HG03378 (cell line): ENCODE measurements at regions not wholly inside any gene's neighbourhood (a gene's known extent, or its start where the extent isn't known, plus 50 kb on each side); places are given as distances from the start of the nearest gene placed in this dataset.

Source experiments
- ATAC-seq: cut with Tn5 transposase; IDR thresholded peaks from one replicate; pipeline ENCODE4 v1.9.1; 2021; ENCODE audit warnings: mild to moderate bottlenecking, moderate library complexity; ENCODE audit not compliant: unreplicated experiment

DNA sequence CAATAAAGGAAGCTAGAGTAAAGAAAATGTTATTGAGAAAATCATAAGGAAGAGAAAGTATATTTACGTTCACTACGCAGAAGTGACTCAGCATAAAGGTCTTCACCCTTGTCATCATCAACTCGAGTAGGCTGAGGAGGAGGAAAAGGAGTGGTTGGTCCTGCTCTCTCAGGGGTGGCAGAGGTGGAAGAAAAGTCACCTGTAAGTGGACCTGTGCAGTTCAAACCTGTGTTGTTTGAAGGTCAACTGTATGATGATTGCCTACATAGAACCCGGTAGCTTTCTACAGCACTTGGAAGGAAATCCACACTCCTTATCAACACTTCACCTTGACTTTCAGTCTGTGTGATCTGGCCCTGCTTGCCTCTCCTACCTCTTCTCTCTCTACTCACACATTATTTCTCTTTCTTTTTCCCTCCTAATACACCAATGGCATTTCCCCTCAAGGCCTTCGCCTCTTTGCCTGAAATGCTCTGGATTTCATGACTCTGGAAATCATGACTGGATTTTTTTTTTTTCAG lies 109.3 kb upstream of the CPEB4 start:
- ATAC-seq: no peak

- ATAC-seq: no peak
These were observed 107.6 kb upstream of the CPEB4 start for GRCh38 chr5:173780235-173781234.

DNA sequence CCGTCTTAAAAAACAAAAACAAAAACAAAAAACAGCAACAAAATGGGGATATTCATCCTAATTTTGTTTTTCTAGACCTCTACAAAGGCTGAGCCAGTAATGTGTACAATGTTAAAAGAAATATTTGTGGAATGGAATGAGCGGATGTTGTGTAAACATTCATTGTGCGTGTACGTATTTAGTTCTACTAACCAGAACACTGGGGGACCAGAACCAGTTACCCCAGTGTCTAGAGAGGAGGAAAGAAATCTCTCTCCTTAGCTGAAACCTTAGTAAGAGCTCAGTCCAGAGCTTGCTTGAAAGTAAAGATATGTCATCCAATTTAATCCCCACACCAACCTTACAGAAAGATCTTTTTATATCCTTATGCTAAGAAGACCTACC lies 106.7 kb upstream of the CPEB4 start:
- no peak for ATAC-seq

GRCh38 chr5:173781816-173782670 lies 106.1 kb upstream of the CPEB4 start:
- ATAC-seq: peak; percentile 38

DNA sequence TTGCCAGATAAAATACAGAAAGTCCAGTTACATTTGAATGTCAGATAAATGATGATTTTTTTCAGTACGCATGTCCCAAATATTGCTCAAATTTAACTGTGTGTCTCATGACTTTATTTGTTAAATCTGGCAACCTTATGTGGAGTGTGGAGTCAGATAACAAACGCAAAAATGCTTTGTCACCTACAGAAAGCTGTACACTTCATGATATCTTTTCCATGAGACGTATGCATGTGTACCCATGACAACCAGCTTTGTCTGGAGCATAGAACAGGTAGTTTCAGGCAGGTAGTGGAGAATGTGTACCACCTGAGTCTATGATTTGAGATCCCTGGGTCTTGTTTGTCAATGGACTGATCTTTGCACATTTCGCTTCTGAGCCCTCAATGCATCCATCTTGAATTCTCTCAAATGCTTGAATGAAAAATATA lies 105.5 kb upstream of the CPEB4 start:
- ATAC-seq: no peak

DNA sequence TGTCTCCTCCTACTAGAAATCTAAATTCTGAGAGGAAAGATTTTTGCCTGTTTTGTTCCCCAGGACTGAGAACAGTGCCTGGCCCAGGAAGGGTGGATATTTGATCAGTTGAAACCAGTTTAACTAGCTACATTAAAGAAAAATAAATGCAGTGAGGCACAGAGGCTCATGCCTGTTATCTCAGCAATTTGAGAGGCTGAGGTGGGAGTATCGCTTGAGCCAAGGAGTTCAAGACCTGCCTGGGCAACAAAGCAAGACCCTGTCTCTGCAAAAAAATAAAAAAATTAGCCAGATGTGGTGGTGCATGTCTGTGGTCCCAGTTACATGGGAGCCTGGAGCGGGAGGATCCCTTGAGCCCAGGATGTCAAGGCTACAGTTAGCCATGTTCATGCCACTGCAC lies 104.8 kb upstream of the CPEB4 start:
- ATAC-seq: no peak

DNA sequence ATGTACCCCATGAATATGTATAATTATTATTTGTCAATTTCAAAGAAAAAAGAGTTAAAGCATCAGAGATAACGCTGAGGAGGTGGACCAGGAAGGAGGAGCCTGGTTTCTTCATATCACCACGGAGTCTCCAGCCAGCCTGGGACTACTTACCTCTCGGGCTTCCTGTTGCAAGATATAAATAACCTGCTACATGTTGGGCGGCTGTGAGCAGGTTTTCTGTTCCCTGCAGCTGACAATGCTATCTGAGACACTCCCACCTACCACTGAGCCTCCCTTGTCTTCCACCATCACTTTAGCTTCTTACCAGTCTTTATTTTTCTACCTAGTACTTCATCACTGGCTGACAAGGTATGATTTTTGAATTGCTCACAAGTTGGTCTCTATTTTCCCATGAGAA lies 102.7 kb upstream of the CPEB4 start:
- no peak for ATAC-seq

DNA sequence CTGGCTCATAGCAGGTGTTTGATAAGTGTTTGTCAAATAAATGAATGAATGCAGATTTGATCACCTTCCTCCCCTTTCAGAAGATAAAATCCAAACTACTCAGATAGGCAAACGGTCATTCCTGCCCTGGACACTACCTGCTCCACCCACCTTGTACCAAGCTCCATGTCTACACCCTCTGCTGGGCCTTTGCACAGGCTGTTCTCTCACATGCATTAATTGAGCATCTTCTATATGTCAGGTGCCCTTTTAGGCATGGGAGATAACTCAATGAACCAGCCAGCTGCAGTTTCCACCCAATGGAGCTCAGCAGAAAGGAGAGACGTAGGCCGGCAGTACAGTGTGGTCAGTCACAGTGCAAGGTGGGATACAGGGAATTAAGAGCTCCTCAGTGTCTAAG lies 102.3 kb upstream of the CPEB4 start:
- no peak for ATAC-seq

DNA sequence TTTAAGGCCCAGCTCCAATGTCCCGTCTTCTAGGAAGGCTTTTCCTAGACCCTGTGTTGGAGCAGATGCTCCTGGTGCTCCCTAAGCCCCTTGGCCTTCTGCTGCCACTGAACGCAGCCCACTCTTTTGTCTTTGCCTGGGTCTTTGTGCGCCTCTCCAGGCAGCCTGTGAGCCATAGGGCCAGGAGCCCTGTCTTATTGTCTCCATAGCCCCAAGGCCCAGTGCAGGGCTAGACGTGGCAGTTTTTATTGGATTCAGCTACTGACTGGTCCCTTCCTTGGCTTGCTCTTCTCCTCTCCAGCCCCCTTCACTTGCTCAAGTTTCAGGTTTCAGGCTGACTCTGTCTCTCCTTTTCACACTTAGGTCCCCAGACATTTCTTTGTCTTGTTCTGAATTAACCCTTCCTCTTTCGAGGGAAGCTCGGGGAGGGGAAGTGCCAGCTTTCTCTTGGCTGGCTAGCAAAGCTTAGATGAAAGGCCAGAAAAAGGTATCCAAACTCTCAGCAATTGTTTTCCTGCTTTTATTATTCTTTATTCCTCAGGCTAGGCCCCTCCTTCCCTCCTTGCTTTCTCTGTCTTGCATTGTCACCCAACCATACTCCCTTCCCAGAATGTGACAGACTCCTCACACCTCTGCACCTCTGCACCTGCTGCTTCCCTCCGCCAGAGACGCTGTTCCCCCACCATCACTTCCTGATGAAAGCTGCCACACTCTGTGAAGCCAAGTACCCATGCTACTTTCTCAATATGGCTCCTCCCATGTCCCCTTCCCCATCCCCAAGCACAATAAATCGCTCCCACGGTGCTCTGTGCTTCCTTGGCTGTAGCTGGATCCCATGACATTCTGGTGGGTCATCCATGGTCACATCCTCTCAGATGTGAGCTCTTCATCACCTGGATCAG lies 101.6 kb upstream of the CPEB4 start:
- peak; percentile 63 for ATAC-seq

GRCh38 chr5:173789031-173789920 lies 98.9 kb upstream of the CPEB4 start:
- no peak for ATAC-seq

- no peak for ATAC-seq
These were observed 97.9 kb upstream of the CPEB4 start for GRCh38 chr5:173790177-173790719.

DNA sequence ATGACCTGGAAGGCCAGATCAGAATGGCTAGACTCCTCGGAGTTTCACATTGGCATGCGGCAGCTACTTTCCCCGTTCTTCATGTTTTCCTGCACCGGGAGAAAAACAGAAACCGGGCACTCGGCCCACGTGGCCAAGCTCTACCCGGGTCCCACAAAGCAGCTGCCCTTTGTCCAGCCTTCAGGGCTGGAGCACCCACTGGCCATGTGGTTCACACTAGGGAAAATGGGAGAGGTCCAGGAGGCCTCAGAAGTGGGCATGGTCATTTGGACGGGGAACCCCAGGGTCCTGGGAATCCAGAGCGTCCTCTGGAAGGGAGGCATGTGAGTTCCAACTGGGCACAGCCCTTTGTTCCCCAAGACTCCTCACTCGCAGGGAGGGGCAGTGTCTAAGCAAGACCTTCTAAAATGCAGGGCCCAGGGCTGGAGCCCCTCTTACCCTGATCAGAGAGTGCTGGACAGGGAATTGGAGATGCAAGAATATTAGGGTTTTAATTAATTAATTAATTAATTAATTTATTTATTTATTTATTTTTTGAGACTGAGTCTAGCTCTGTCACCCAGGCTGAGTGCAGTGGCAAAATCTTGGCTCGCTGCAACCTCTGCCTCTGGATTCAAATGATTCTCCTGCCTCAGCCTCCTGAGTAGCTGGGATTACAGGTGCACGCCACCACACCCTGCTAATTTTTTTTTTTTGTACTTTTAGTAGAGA lies 97.2 kb upstream of the CPEB4 start:
- ATAC-seq: no peak

GRCh38 chr5:173791878-173792277 lies 96.3 kb upstream of the CPEB4 start:
- no peak for ATAC-seq

GRCh38 chr5:173792781-173793547 lies 95.2 kb upstream of the CPEB4 start:
- no peak for ATAC-seq

- no peak for ATAC-seq
These were observed 94.3 kb upstream of the CPEB4 start for GRCh38 chr5:173793648-173794548.

GRCh38 chr5:173794901-173795416 lies 93.2 kb upstream of the CPEB4 start:
- ATAC-seq: no peak

DNA sequence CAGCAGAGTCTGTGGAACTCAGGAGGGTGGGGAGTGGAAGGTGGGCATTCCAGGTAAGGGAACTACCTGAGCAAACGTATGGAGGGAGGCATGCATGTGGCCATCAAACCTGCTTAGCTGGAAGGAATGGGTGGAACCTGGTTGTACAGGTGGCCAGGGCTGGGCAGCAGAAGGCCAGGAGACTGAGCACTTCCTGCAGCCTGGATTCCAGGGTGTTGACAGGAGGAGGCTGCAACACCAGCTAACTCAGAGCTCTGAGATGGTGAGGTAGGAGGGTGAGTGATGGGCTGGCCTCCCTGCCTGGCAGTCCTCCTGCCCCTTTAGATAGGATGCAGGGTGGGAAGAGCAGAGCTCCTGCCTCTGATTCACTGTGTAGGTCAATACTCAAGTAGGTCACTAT lies 92.5 kb upstream of the CPEB4 start:
- no peak for ATAC-seq
